HepG2 (cell line): ENCODE measurements at regions not wholly inside any gene's neighbourhood (a gene's known extent, or its start where the extent isn't known, plus 50 kb on each side); places are given as distances from the start of the nearest gene placed in this dataset.

Source experiments
- ATAC-seq: fragments of 200-7000 bp; cut with Tn5 transposase; 3 replicates; pipeline ENCODE4 v1.9.1; 2020; ENCODE audit warnings: mild to moderate bottlenecking, moderate library complexity
- BruUV-seq: library from RNA; stranded (reverse); fragments of 400-500 nt; replicated peaks from 2 replicates; lab custom pipeline; 2021; lab: Mats Ljungman, UMichigan
- CTCF ChIA-PET: fragments of 300-600 bp; formaldehyde crosslinking; extraction: SDS; loops from one replicate; lab custom pipeline; 2021; ENCODE audit warnings: low total read pairs, inconsistent platforms, low intra/inter-chr PET ratio; lab: Yijun Ruan, JAX
- POLR2A ChIA-PET: fragments of 350-600 bp; sonication (Branson Sonifier 250); formaldehyde crosslinking; loops from one replicate; lab custom pipeline; 2020; ENCODE audit warnings: antibody characterized with exemption, inconsistent platforms; lab: Yijun Ruan, JAX
- DNase-seq: peaks from one replicate; pipeline ENCODE4 v3.0.0-alpha.2; 2015; ENCODE audit warnings: low spot score
- FAIRE-seq: peaks from 3 replicates; lab custom pipeline; 2011; peaks lifted over from hg19 to GRCh38; lab: Jason Lieb, UNC
- H2AFZ ChIP-seq: one replicate; pipeline ENCODE4 v1.6.1; 2011; ENCODE audit warnings: low read length, inconsistent platforms
- H3K27ac ChIP-seq: fragments of 300-600 bp; 3 replicates; pipeline ENCODE4 v1.8.0; 2011; ENCODE audit warnings: mixed run types, mild to moderate bottlenecking, mixed read lengths, low read length, inconsistent platforms; ENCODE audit not compliant: insufficient read depth; ENCODE audit errors: extremely low read length
- H3K27me3 ChIP-seq, 2 experiments: fragments of 200-600 bp in 1 of 2; 2 replicates in 1 of 2; 3 replicates in 1 of 2; pipeline versions ENCODE4 v1.6.0 to v1.8.0; 2011; ENCODE audit warnings: low read length in 2 of 2, mild to moderate bottlenecking in 2 of 2, moderate library complexity in 2 of 2, inconsistent platforms in 1 of 2; ENCODE audit not compliant: insufficient read depth in 2 of 2, control insufficient read depth in 1 of 2
- H3K36me3 ChIP-seq, 2 experiments: fragments of 200-600 bp in 1 of 2; replicated peaks in 1 of 2; 2 replicates in 1 of 2; 3 replicates in 1 of 2; pipeline versions ENCODE4 v1.5.1 to v1.8.0; 2011; ENCODE audit warnings: low read length in 2 of 2, inconsistent platforms in 1 of 2; ENCODE audit not compliant: insufficient read depth in 2 of 2, control insufficient read depth in 1 of 2
- H3K4me1 ChIP-seq: 2 replicates; pipeline ENCODE4 v1.5.1; 2012; ENCODE audit warnings: low read length, inconsistent platforms; ENCODE audit not compliant: insufficient read depth
- H3K4me2 ChIP-seq: 2 replicates; pipeline ENCODE4 v1.6.0; 2011; ENCODE audit warnings: low read depth, low read length, inconsistent platforms
- H3K4me3 ChIP-seq, 3 experiments: fragments of 200-600 bp in 1 of 3; sonication (generic), shearing (Covaris generic) in 1 of 3; replicated peaks in 1 of 3; 2 replicates each; pipeline ENCODE4 v1.5.1; 2011 to 2016; ENCODE audit warnings: low read length in 3 of 3, inconsistent platforms in 2 of 3, low read depth in 2 of 3, mild to moderate bottlenecking in 2 of 3, control low read depth in 1 of 3, mixed read lengths in 1 of 3; ENCODE audit not compliant: insufficient read depth in 1 of 3
- H3K79me2 ChIP-seq: one replicate; pipeline ENCODE4 v1.6.1; 2011; ENCODE audit warnings: low read length, inconsistent platforms; ENCODE audit not compliant: insufficient read depth
- H3K9ac ChIP-seq: 2 replicates; pipeline ENCODE4 v1.6.0; 2011; ENCODE audit warnings: mild to moderate bottlenecking, low read depth, low read length, inconsistent platforms; ENCODE audit not compliant: insufficient read depth
- H3K9me3 ChIP-seq: 2 replicates; pipeline ENCODE4 v1.5.1; 2012; ENCODE audit warnings: mild to moderate bottlenecking, low read length
- H4K20me1 ChIP-seq: 2 replicates; pipeline ENCODE4 v1.6.0; 2011; ENCODE audit warnings: inconsistent platforms, mild to moderate bottlenecking, low read length, moderate library complexity; ENCODE audit not compliant: insufficient read depth
- ARNT2 ChIP-seq: sonication (generic); formaldehyde crosslinking; IDR thresholded peaks from 2 replicates; pipeline ENCODE4 v1.8.0; 2022; ENCODE audit warnings: mild to moderate bottlenecking, low read depth, missing genetic modification reagents, moderate library complexity
- BHLHE40 ChIP-seq: IDR thresholded peaks from 2 replicates; pipeline ENCODE4 v1.6.1; 2011; ENCODE audit warnings: low read length, improper control_type of control experiment
- DPF2 ChIP-seq: sonication (generic); formaldehyde crosslinking; IDR thresholded peaks from 2 replicates; pipeline ENCODE4 v1.4.0; 2020; ENCODE audit warnings: mild to moderate bottlenecking, low read depth, missing genetic modification reagents, borderline replicate concordance
- EEA1 ChIP-seq: sonication (generic); formaldehyde crosslinking; IDR thresholded peaks from 2 replicates; pipeline ENCODE4 v1.5.1; 2020; ENCODE audit warnings: mild to moderate bottlenecking, missing genetic modification reagents, borderline replicate concordance
- FOXJ3 ChIP-seq: sonication (generic); formaldehyde crosslinking; IDR thresholded peaks from 2 replicates; pipeline ENCODE4 v1.4.0; 2020; ENCODE audit warnings: missing genetic modification reagents, mild to moderate bottlenecking, borderline replicate concordance
- HOXD1 ChIP-seq: sonication (generic); formaldehyde crosslinking; IDR thresholded peaks from 2 replicates; pipeline ENCODE4 v1.5.0; 2020; ENCODE audit warnings: missing genetic modification reagents
- PAX8 ChIP-seq: sonication (generic); formaldehyde crosslinking; IDR thresholded peaks from 2 replicates; pipeline ENCODE4 v1.8.0; 2022; ENCODE audit warnings: mild to moderate bottlenecking, missing genetic modification reagents, borderline replicate concordance
- PHF20 ChIP-seq: sonication (generic); formaldehyde crosslinking; IDR thresholded peaks from 2 replicates; pipeline ENCODE4 v1.5.0; 2020; ENCODE audit warnings: mild to moderate bottlenecking, missing genetic modification reagents
- ZBTB20 ChIP-seq: sonication (generic); formaldehyde crosslinking; IDR thresholded peaks from 2 replicates; pipeline ENCODE4 v1.8.1; 2023; ENCODE audit warnings: missing genetic modification reagents, low read depth, mild to moderate bottlenecking, borderline replicate concordance
- ZC3H4 ChIP-seq: sonication (generic); formaldehyde crosslinking; IDR thresholded peaks from 2 replicates; pipeline ENCODE4 v1.4.0; 2020; ENCODE audit warnings: missing genetic modification reagents, borderline replicate concordance
- ZNF207 ChIP-seq: fragments of 450-650 bp; IDR thresholded peaks from 2 replicates; pipeline ENCODE4 v1.6.1; 2016; ENCODE audit warnings: antibody characterized with exemption, borderline replicate concordance
- ZNF354B ChIP-seq: sonication (generic); formaldehyde crosslinking; IDR thresholded peaks from 2 replicates; pipeline ENCODE4 v1.8.0; 2022; ENCODE audit warnings: mild to moderate bottlenecking, missing genetic modification reagents
- ZNF530 ChIP-seq: sonication (generic); formaldehyde crosslinking; IDR thresholded peaks from 2 replicates; pipeline ENCODE4 v1.5.0; 2020; ENCODE audit warnings: low read depth, mild to moderate bottlenecking, missing genetic modification reagents
- ZNF713 ChIP-seq: sonication (generic); formaldehyde crosslinking; IDR thresholded peaks from 2 replicates; pipeline ENCODE4 v1.4.0; 2020; ENCODE audit warnings: mild to moderate bottlenecking, missing genetic modification reagents
- ZNF724P ChIP-seq: sonication (generic); formaldehyde crosslinking; IDR thresholded peaks from 2 replicates; pipeline ENCODE4 v1.8.0; 2022; ENCODE audit warnings: missing genetic modification reagents, borderline replicate concordance
- ZNF75D ChIP-seq: sonication (generic); formaldehyde crosslinking; IDR thresholded peaks from 2 replicates; pipeline ENCODE4 v1.8.1; 2023; ENCODE audit warnings: missing genetic modification reagents, mild to moderate bottlenecking, borderline replicate concordance
- ZSCAN29 ChIP-seq: sonication (generic); formaldehyde crosslinking; conservative IDR thresholded peaks from 2 replicates; pipeline ENCODE4 v1.4.0; 2020; ENCODE audit warnings: mild to moderate bottlenecking, missing genetic modification reagents
- in situ Hi-C: cut with HindIII; loops from 2 replicates; pipeline ENCODE4 v1.10.0; 2017; ENCODE audit warnings: low pct_unique_long_range_greater_than_20kb; ENCODE audit not compliant: extremely low pct_ligation_motif_present
- intact Hi-C: fragments of 100-400 bp; cut with micrococcal nuclease; formaldehyde crosslinking; loops from one replicate; pipeline ENCODE4 v1.10.0; 2022; ENCODE audit not compliant: unreplicated experiment
- TF ChIP-seq, protein P1 (sequence below): sonication (generic); formaldehyde crosslinking; IDR thresholded peaks from 2 replicates; pipeline ENCODE4 v1.5.0; 2020; ENCODE audit warnings: mild to moderate bottlenecking, missing genetic modification reagents

DNA sequence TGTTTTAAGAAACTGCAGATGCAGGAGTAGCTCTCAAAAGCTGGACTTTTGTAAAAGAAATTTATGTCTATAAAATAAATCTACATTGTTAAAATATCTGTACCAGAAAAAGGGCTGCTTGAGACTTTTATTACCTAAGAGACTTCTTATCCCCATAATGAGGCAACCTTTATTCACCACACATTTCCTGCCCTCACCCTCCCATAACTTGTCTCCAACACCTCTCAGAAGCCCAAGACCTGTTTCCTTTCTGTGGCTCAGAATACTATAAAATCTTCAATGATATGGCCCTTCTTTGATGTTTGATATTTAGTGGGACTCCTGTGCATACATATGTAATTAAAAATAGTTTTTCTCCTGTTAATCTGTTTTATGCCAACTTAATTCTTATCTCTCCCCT, 141.5 kb upstream of the FER start:
- in situ Hi-C loops: no loop called here
- Histone ChIP-seq H3K79me2 (no peaks in the 10 kb centered on the region), H4K20me1 (no peaks in the 10 kb centered on the region), H3K4me1 (no peaks in the 10 kb centered on the region), H2AFZ (no peak overlapping the region), H3K27me3 (peaks cover 0 to 3% of the 10 kb centered on the region in 2 experiments; a peak in 1 of 5 replicates), H3K4me3 (no peak overlapping the region)
- no TSS peak for BruUV-seq
- FAIRE-seq (no peak), DNase-seq (no peak)
- ChIA-PET POLR2A (no interaction called here), CTCF (no interaction called here)
- TF ChIP-seq DPF2 (CRISPR knock-in tag) (no peak), PAX8 (CRISPR knock-in tag) (no peak), ZNF530 (CRISPR knock-in tag) (no peak), ZBTB20 (no peak), ZNF724P (CRISPR knock-in tag) (no peak), ZC3H4 (CRISPR knock-in tag) (no peak), EEA1 (CRISPR knock-in tag) (no peak), ARNT2 (CRISPR knock-in tag) (no peak), ZNF75D (CRISPR knock-in tag) (no peak), HOXD1 (CRISPR knock-in tag) (no peak), ZSCAN29 (CRISPR knock-in tag) (no peak), ZNF207 (no peak), FOXJ3 (CRISPR knock-in tag) (no peak), ZNF713 (CRISPR knock-in tag) (no peak), ZNF354B (CRISPR knock-in tag) (no peak), BHLHE40 (no peak), PHF20 (CRISPR knock-in tag) (no peak)
- TF ChIP-seq, protein P1, sequence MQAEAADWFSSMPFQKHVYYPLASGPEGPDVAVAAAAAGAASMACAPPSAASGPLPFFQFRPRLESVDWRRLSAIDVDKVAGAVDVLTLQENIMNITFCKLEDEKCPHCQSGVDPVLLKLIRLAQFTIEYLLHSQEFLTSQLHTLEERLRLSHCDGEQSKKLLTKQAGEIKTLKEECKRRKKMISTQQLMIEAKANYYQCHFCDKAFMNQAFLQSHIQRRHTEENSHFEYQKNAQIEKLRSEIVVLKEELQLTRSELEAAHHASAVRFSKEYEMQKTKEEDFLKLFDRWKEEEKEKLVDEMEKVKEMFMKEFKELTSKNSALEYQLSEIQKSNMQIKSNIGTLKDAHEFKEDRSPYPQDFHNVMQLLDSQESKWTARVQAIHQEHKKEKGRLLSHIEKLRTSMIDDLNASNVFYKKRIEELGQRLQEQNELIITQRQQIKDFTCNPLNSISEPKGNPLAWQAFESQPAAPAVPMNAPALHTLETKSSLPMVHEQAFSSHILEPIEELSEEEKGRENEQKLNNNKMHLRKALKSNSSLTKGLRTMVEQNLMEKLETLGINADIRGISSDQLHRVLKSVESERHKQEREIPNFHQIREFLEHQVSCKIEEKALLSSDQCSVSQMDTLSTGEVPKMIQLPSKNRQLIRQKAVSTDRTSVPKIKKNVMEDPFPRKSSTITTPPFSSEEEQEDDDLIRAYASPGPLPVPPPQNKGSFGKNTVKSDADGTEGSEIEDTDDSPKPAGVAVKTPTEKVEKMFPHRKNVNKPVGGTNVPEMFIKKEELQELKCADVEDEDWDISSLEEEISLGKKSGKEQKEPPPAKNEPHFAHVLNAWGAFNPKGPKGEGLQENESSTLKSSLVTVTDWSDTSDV (CRISPR knock-in tag): no peak
- TF ChIP-seq, all 625 proteins: peak for 0
- H3K27ac ChIP-seq: no peak overlapping the region
- no peaks in the 10 kb centered on the region for H3K9me3 ChIP-seq
- no peak overlapping the region for H3K9ac ChIP-seq
- intact Hi-C loops: no loop called here
- H3K36me3 ChIP-seq: no peaks in the 10 kb centered on the region
- H3K4me2 ChIP-seq: no peak overlapping the region
- ATAC-seq: no peak
